ENCODE measurements at regions not wholly inside any gene's neighbourhood (a gene's known extent, or its start where the extent isn't known, plus 50 kb on each side); places are given as distances from the start of the nearest gene placed in this dataset.
"Not testable (repeated sequence)": the region's sequence is repeated elsewhere in the genome, so short reads cannot be mapped to it uniquely, and the experiment has no call there.

DNA sequence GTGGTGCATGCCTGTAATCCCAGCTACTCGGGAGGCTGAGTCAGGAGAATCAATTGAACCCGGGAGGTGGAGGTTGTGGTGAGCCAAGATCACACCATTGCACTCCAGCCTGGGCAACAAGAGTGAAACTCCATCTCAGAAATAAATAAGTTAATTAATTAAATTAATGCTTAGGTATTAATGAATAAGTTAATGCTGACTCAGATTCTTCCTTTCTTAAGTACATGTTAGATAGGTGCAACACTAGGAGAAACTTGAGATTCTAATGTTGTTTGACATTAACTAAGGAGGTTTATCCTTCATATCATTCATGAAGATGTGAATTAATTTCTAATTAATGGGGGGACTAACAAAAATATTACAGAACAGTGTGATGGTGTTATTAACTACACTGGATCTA is 812.6 kb upstream of the SPRY2 start:
- no peak overlapping the region for H3K4me3 ChIP-seq
- ATAC-seq, result no peak
- H3K27ac ChIP-seq, result no peak overlapping the region
- H3K36me3 ChIP-seq, result no peaks in the 10 kb centered on the region
- no peak for TF ChIP-seq POLR2AphosphoS5 (IDR thresholded peaks at IDR 0.05)
- TF ChIP-seq, protein P1, sequence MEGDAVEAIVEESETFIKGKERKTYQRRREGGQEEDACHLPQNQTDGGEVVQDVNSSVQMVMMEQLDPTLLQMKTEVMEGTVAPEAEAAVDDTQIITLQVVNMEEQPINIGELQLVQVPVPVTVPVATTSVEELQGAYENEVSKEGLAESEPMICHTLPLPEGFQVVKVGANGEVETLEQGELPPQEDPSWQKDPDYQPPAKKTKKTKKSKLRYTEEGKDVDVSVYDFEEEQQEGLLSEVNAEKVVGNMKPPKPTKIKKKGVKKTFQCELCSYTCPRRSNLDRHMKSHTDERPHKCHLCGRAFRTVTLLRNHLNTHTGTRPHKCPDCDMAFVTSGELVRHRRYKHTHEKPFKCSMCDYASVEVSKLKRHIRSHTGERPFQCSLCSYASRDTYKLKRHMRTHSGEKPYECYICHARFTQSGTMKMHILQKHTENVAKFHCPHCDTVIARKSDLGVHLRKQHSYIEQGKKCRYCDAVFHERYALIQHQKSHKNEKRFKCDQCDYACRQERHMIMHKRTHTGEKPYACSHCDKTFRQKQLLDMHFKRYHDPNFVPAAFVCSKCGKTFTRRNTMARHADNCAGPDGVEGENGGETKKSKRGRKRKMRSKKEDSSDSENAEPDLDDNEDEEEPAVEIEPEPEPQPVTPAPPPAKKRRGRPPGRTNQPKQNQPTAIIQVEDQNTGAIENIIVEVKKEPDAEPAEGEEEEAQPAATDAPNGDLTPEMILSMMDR (IDR thresholded peaks at IDR 0.05), result no peak
- TF ChIP-seq POLR2A (IDR thresholded peaks at IDR 0.05), result no peak
- H3K27me3 ChIP-seq, result no peaks in the 10 kb centered on the region
- no peaks in the 10 kb centered on the region for H3K9me3 ChIP-seq
- 94 to 100% methylated on average over 1 to 2 of the region's 2 CpGs for WGBS, 2 donors (ENCODE audit: low coverage in 1 of 2)
- H3K4me1 ChIP-seq, result no peaks in the 10 kb centered on the region

DNA sequence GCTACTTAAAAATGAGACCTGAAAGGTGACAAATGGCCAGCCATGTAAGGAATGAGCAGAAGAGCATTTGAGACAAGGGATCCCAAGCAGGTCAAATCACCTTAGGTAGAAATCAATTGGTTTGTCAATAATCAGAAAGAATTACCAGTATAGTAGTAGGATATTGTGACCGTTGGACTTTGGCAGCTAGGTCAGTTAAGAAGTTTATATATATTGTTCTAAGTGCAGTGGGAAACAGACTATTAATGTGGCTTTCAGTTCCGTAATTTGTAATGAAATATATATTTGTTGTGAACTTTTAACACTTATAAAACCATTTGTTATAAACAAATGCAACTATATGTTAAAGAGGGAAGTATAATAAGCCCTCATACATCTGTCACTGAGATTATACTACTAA is 807.9 kb upstream of the SPRY2 start:
- WGBS, 2 donors (ENCODE audit: low coverage in 1 of 2), result 49 to 62% methylated on average over 2 of the region's 2 CpGs
- Histone ChIP-seq H3K27me3 (no peaks in the 10 kb centered on the region), H3K9me3 (no peaks in the 10 kb centered on the region), H3K4me3 (no peak overlapping the region), H3K27ac (no peak overlapping the region), H3K36me3 (no peaks in the 10 kb centered on the region), H3K4me1 (no peaks in the 10 kb centered on the region)
- TF ChIP-seq POLR2A (IDR thresholded peaks at IDR 0.05), result no peak
- TF ChIP-seq POLR2AphosphoS5 (IDR thresholded peaks at IDR 0.05), result no peak
- TF ChIP-seq EP300 (IDR thresholded peaks at IDR 0.05), result no peak
- TF ChIP-seq, protein P1 (IDR thresholded peaks at IDR 0.05), result no peak
- no peak for ATAC-seq

DNA sequence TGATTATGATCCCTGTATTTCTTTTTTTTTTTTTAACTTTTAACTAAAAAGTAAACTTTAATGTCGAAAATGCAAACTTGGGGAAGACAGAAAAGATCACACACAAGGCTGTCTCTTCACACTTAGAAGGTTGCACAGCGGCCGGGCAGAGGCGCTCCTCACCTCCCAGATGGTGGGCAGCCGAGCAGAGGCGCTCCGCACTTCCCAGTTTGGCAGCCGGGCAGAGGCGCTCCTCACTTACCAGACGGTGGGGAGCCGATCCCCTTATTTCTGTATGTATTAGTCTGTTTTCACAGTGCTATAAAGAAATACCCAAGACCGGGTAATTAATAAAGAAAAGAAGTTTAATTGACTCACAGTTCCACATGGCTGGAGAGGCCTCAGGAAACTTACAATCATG is 805.6 kb upstream of the SPRY2 start:
- not testable (repeated sequence) for ATAC-seq, H3K27me3 ChIP-seq, H3K4me3 ChIP-seq, H3K36me3 ChIP-seq, H3K27ac ChIP-seq, H3K4me1 ChIP-seq, H3K9me3 ChIP-seq
- 88 to 96% methylated on average over 5 to 12 of the region's 12 CpGs for WGBS, 2 donors (ENCODE audit: low coverage in 1 of 2)

DNA sequence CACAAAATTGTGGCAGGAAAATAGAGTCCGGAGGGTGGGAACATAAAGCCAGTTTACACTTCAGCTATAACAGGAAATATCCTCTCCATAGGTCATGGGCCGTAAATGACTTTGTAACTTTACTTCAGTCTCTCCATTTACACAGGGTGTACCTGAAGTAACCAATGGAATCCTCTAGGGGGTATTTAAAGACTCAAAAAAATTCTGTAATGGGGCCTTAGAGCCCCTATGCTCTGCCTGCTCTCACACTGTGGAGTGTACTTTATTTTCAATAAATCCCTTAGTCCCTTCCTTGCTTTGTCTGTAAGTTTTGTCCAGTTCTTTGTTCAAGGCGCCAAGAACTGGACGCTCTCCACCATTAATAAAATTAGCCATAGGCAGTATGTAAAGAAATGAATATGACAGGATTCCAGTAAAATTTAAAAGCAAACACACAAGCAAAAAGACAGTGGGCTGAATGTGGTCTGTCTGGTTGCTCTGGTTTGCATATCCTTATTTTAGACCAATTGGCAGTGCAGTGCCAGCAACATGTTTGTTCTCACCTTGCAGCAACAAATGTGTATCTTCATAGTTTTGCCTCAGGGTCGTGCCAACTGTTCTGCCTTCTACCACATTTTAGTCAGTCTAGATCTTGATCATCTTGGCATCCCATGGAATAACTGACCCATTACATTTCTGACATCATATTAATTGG is 801.5 kb upstream of the SPRY2 start:
- H3K27me3 ChIP-seq, result no peaks in the 10 kb centered on the region
- H3K4me3 ChIP-seq, result no peak overlapping the region
- TF ChIP-seq EP300 (IDR thresholded peaks at IDR 0.05) (no peak), POLR2AphosphoS5 (IDR thresholded peaks at IDR 0.05) (no peak), POLR2A (IDR thresholded peaks at IDR 0.05) (no peak)
- TF ChIP-seq, protein P1 (IDR thresholded peaks at IDR 0.05), result no peak
- ATAC-seq, result no peak
- H3K9me3 ChIP-seq, result no peaks in the 10 kb centered on the region
- no peak overlapping the region for H3K27ac ChIP-seq
- no peaks in the 10 kb centered on the region for H3K4me1 ChIP-seq
- WGBS, 2 donors (ENCODE audit: low coverage in 1 of 2), result 88 to 92% methylated on average over 2 to 5 of the region's 5 CpGs
- H3K36me3 ChIP-seq, result no peaks in the 10 kb centered on the region

DNA sequence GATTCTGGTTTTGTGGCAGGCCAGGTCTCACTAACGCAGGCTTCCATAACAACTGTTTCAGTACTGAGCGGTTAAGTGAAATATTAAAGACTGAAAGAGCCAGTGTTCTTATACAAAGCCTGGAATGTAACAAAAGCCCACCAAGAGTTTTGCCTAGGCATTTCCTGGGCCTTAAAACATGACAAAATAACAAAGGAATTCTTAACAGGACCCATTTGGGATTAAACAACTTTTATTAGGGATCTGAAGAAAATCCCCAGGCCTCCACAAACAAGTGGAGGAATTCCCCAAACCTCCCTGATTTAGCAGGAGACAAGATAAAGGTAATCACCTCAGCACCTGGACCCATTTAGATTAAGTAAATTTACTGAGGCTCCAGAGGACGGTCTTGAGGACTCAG is 799.7 kb upstream of the SPRY2 start:
- TF ChIP-seq POLR2AphosphoS5 (IDR thresholded peaks at IDR 0.05), result no peak
- TF ChIP-seq POLR2A (IDR thresholded peaks at IDR 0.05), result no peak
- TF ChIP-seq, protein P1 (IDR thresholded peaks at IDR 0.05), result no peak
- no peak for TF ChIP-seq EP300 (IDR thresholded peaks at IDR 0.05)
- Histone ChIP-seq H3K36me3 (no peaks in the 10 kb centered on the region), H3K4me1 (no peaks in the 10 kb centered on the region), H3K4me3 (no peak overlapping the region), H3K27me3 (no peaks in the 10 kb centered on the region), H3K9me3 (no peaks in the 10 kb centered on the region), H3K27ac (no peak overlapping the region)
- ATAC-seq, result no peak
- 76 to 81% methylated on average over 2 to 3 of the region's 3 CpGs for WGBS, 2 donors (ENCODE audit: low coverage in 1 of 2)

Measured in gastroesophageal sphincter (tissue), 4 donors.